PC-3 (cell line): ENCODE measurements at regions not wholly inside any gene's neighbourhood (a gene's known extent, or its start where the extent isn't known, plus 50 kb on each side); places are given as distances from the start of the nearest gene placed in this dataset.

ENCODE experiments used
- ATAC-seq: fragments of 200-7000 bp; cut with Tn5 transposase; 2 replicates; pipeline ENCODE4 v1.9.1; 2020; ENCODE audit warnings: mild to moderate bottlenecking, moderate library complexity
- BruUV-seq: library from RNA; stranded (reverse); fragments of 400-500 nt; replicated peaks from 2 replicates; lab custom pipeline; 2021; lab: Mats Ljungman, UMichigan
- CTCF ChIA-PET: fragments of 300-600 bp; sonication (Branson Sonifier 250); formaldehyde crosslinking; loops from one replicate; lab custom pipeline; 2022; ENCODE audit warnings: antibody characterized with exemption; lab: Charles Lee
- POLR2A ChIA-PET: fragments of 300-600 bp; sonication (Branson Sonifier 250); formaldehyde crosslinking; loops from one replicate; lab custom pipeline; 2022; ENCODE audit warnings: antibody characterized with exemption; ENCODE audit not compliant: unreplicated experiment; lab: Charles Lee
- DNase-seq: peaks from one replicate; pipeline ENCODE4 v3.0.0-alpha.2; 2015
- H2AFZ ChIP-seq: fragments of 300-600 bp; sonication (generic); 2 replicates; pipeline ENCODE4 v1.6.0; 2016; ENCODE audit warnings: antibody characterized with exemption, low read length
- H3F3A ChIP-seq: fragments of 300-600 bp; sonication (generic); one replicate; pipeline ENCODE4 v1.6.0; 2017; ENCODE audit warnings: antibody characterized with exemption, low read length, control low read depth, mild to moderate bottlenecking; ENCODE audit not compliant: unreplicated experiment
- H3K27ac ChIP-seq: fragments of 300-600 bp; sonication (generic); 2 replicates; pipeline ENCODE4 v1.5.1; 2016; ENCODE audit warnings: mild to moderate bottlenecking, low read length
- H3K27me3 ChIP-seq: fragments of 300-600 bp; sonication (generic); 2 replicates; pipeline ENCODE4 v1.6.1; 2016; ENCODE audit warnings: low read length, mixed read lengths
- H3K36me3 ChIP-seq: fragments of 300-600 bp; sonication (generic); 2 replicates; pipeline ENCODE4 v1.6.1; 2016; ENCODE audit warnings: low read depth, mixed run types, low read length, mixed read lengths
- H3K4me1 ChIP-seq: fragments of 300-600 bp; sonication (generic); 2 replicates; pipeline ENCODE4 v1.5.1; 2016; ENCODE audit warnings: low read length; ENCODE audit not compliant: insufficient read depth
- H3K4me2 ChIP-seq: fragments of 300-600 bp; sonication (generic); 2 replicates; pipeline ENCODE4 v1.6.0; 2016; ENCODE audit warnings: low read length
- H3K4me3 ChIP-seq: fragments of 300-600 bp; sonication (generic); 2 replicates; pipeline ENCODE4 v1.5.1; 2016; ENCODE audit warnings: mild to moderate bottlenecking, low read length, mixed read lengths
- H3K79me2 ChIP-seq: fragments of 300-600 bp; sonication (generic); 2 replicates; pipeline ENCODE4 v1.6.1; 2017; ENCODE audit warnings: low read length, mixed read lengths
- H3K9ac ChIP-seq: fragments of 300-600 bp; sonication (generic); 2 replicates; pipeline ENCODE4 v1.6.0; 2016; ENCODE audit warnings: mild to moderate bottlenecking, low read length
- H3K9me2 ChIP-seq: fragments of 300-600 bp; sonication (generic); replicated peaks from 2 replicates; pipeline ENCODE4 v1.6.1; 2016; ENCODE audit warnings: mixed run types, low read length, mixed read lengths
- H3K9me3 ChIP-seq: fragments of 300-600 bp; sonication (generic); 2 replicates; pipeline ENCODE4 v1.6.1; 2016; ENCODE audit warnings: low read length, mixed read lengths
- H4K20me1 ChIP-seq: fragments of 300-600 bp; sonication (generic); 2 replicates; pipeline ENCODE4 v1.6.1; 2016; ENCODE audit warnings: low read length, mixed read lengths
- CTCF ChIP-seq: fragments of 300-600 bp; sonication (generic); conservative IDR thresholded peaks from 2 replicates; pipeline ENCODE4 v1.5.1; 2017; ENCODE audit warnings: antibody characterized with exemption, low read depth, mild to moderate bottlenecking, low read length
- EZH2 ChIP-seq: fragments of 300-600 bp; sonication (generic); IDR thresholded peaks from one replicate; pipeline ENCODE4 v1.6.1; 2017; ENCODE audit warnings: antibody characterized with exemption, mild to moderate bottlenecking, low read length; ENCODE audit not compliant: unreplicated experiment
- EZH2phosphoT487 ChIP-seq: fragments of 300-600 bp; sonication (generic); IDR thresholded peaks from 2 replicates; pipeline ENCODE4 v1.6.1; 2018; ENCODE audit warnings: mild to moderate bottlenecking, antibody characterized with exemption, low read length, borderline replicate concordance
- intact Hi-C: fragments of 100-400 bp; cut with micrococcal nuclease; formaldehyde crosslinking; loops from 2 replicates; pipeline ENCODE4 v1.9.0; 2023

DNA sequence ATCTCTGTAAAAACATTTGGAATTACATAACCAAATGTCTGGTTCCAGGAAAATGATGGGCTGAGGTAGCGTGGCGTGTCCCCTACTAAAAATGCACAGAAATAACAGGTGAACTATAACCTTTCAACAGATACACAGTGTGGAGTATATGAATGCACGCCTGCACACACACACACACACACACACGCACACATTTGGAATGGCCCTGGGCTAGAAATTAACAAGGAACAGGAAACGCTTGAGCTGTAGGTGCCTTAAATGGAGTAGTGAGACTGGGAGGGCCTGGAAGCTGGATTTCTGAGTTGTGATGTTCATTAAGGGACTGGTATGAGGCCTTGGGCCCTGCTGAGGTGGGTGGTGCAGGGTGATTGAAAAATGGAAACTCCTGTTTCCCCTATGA, 246.5 kb upstream of the C1orf174 start:
- intact Hi-C loops = no loop called here

GRCh38 chr1:4147509-4147908, 247.4 kb upstream of the C1orf174 start:
- H3F3A ChIP-seq = no peaks in the 10 kb centered on the region
- 0 out of 2 replicates have a peak, but pooled peaks cover 5% of the 10 kb centered on the region for H3K9me3 ChIP-seq
- no peaks in the 10 kb centered on the region for H3K79me2 ChIP-seq
- ChIA-PET POLR2A (no interaction called here), CTCF (no interaction called here)
- H3K9me2 ChIP-seq = no peaks in the 10 kb centered on the region
- H3K36me3 ChIP-seq = no peaks in the 10 kb centered on the region
- no peak overlapping the region for H2AFZ ChIP-seq
- no peak overlapping the region for H3K9ac ChIP-seq
- H3K4me2 ChIP-seq = no peak overlapping the region
- no peaks in the 10 kb centered on the region for H3K4me1 ChIP-seq
- H4K20me1 ChIP-seq = no peaks in the 10 kb centered on the region
- DNase-seq (no peak), ATAC-seq (no peak)
- H3K4me3 ChIP-seq = no peak overlapping the region
- no peak for TF ChIP-seq CTCF
- no peak for TF ChIP-seq EZH2
- TF ChIP-seq EZH2phosphoT487 = no peak
- H3K27ac ChIP-seq = no peak overlapping the region
- intact Hi-C loops = no loop called here
- peaks cover 71% of the 10 kb centered on the region for H3K27me3 ChIP-seq
- no TSS peak for BruUV-seq

More for the DNA sequence above, 246.5 kb upstream of the C1orf174 start:
- no peaks in the 10 kb centered on the region for H3K4me1 ChIP-seq
- BruUV-seq = no TSS peak
- no peak overlapping the region for H3K27ac ChIP-seq
- ChIA-PET POLR2A (no interaction called here), CTCF (no interaction called here)
- no peak for DNase-seq
- H3K9me2 ChIP-seq = no peaks in the 10 kb centered on the region
- no peaks in the 10 kb centered on the region for H4K20me1 ChIP-seq
- no peak for TF ChIP-seq EZH2phosphoT487
- no peak for TF ChIP-seq CTCF
- no peak for TF ChIP-seq EZH2
- H3K4me3 ChIP-seq = no peak overlapping the region
- no peak overlapping the region for H3K9ac ChIP-seq
- H3K36me3 ChIP-seq = no peaks in the 10 kb centered on the region
- no peak overlapping the region for H2AFZ ChIP-seq
- no peaks in the 10 kb centered on the region for H3K79me2 ChIP-seq
- no peak for ATAC-seq
- H3K27me3 ChIP-seq = peaks cover 70% of the 10 kb centered on the region
- no peaks in the 10 kb centered on the region for H3F3A ChIP-seq
- no peak overlapping the region for H3K4me2 ChIP-seq
- H3K9me3 ChIP-seq = 0 out of 2 replicates have a peak, but pooled peaks cover 5% of the 10 kb centered on the region

- intact Hi-C loops = no loop called here
- 0 out of 2 replicates have a peak, but pooled peaks cover 4% of the 10 kb centered on the region for H3K9me3 ChIP-seq
- ATAC-seq (no peak), DNase-seq (no peak)
- H3K9me2 ChIP-seq = no peaks in the 10 kb centered on the region
- H3K4me1 ChIP-seq = no peaks in the 10 kb centered on the region
- no peak overlapping the region for H2AFZ ChIP-seq
- no TSS peak for BruUV-seq
- H3K4me3 ChIP-seq = no peak overlapping the region
- H4K20me1 ChIP-seq = no peaks in the 10 kb centered on the region
- no peaks in the 10 kb centered on the region for H3F3A ChIP-seq
- H3K36me3 ChIP-seq = no peaks in the 10 kb centered on the region
- no peak overlapping the region for H3K4me2 ChIP-seq
- H3K27ac ChIP-seq = no peak overlapping the region
- H3K27me3 ChIP-seq = peaks cover 86% of the 10 kb centered on the region
- no peaks in the 10 kb centered on the region for H3K79me2 ChIP-seq
- no peak overlapping the region for H3K9ac ChIP-seq
- ChIA-PET CTCF (no interaction called here), POLR2A (no interaction called here)
- TF ChIP-seq CTCF (no peak), EZH2phosphoT487 (no peak), EZH2 (no peak)
Measured at GRCh38 chr1:4149281-4149680, 249.2 kb upstream of the C1orf174 start.
